ENCODE measurements at regions not wholly inside any gene's neighbourhood (a gene's known extent, or its start where the extent isn't known, plus 50 kb on each side); places are given as distances from the start of the nearest gene placed in this dataset.
"Not testable (repeated sequence)": the region's sequence is repeated elsewhere in the genome, so short reads cannot be mapped to it uniquely, and the experiment has no call there.

DNA sequence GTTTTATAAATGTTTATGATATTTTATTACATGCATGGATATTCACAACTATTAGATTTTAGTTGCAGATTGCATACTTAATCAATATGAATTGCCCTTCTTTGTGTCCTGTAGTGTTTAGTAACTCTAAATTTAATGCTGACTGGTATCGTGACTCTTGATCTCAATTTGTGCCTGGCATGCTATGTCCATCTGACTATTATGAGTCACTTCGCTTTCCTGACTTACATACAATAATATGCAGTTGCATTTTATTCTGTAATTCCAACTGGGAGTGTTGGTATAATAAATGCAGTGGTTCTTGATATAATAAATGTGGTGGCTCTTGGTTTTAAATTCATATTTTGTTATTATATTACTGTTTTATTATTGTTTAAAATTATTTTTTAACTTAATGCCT lies 277.5 kb downstream of the LIG4 start:
- Mint-ChIP-seq H3K36me3 (ENCODE audit: low read depth) (no peaks in the 10 kb centered on the region), H3K27ac (no peak overlapping the region), H3K4me3 (no peak overlapping the region), H3K9me3 (no peaks in the 10 kb centered on the region), H3K4me1 (no peaks in the 10 kb centered on the region), H3K27me3 (ENCODE audit: low read depth) (peaks cover 3% of the 10 kb centered on the region)
- TF ChIP-seq, protein P1, sequence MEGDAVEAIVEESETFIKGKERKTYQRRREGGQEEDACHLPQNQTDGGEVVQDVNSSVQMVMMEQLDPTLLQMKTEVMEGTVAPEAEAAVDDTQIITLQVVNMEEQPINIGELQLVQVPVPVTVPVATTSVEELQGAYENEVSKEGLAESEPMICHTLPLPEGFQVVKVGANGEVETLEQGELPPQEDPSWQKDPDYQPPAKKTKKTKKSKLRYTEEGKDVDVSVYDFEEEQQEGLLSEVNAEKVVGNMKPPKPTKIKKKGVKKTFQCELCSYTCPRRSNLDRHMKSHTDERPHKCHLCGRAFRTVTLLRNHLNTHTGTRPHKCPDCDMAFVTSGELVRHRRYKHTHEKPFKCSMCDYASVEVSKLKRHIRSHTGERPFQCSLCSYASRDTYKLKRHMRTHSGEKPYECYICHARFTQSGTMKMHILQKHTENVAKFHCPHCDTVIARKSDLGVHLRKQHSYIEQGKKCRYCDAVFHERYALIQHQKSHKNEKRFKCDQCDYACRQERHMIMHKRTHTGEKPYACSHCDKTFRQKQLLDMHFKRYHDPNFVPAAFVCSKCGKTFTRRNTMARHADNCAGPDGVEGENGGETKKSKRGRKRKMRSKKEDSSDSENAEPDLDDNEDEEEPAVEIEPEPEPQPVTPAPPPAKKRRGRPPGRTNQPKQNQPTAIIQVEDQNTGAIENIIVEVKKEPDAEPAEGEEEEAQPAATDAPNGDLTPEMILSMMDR (IDR thresholded peaks at IDR 0.05; ENCODE audit: unreplicated experiment in 3 of 3), result no peak

DNA sequence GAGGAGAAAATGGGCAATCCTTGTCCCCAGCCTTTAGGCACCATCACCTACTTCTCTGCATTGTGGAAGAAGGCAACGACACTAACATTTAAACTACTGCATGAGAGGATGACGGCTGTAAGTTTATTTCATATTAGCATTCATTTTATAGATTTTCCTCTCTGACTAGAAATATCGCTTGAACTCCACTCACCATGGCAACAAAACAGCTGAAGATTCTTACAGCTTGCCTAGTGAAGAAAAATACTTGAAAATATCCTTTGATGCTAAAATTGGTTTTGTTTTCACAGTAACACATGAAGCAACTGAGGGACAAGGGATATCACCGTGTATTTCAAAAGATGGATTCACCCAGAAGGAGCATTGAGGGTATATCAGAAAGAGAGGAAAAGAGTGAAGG lies 284.3 kb downstream of the LIG4 start:
- Mint-ChIP-seq H3K9me3 (peaks cover 3% of the 10 kb centered on the region), H3K27me3 (ENCODE audit: low read depth) (peaks cover 3% of the 10 kb centered on the region), H3K27ac (no peak overlapping the region), H3K4me1 (no peaks in the 10 kb centered on the region), H3K4me3 (no peak overlapping the region), H3K36me3 (ENCODE audit: low read depth) (no peaks in the 10 kb centered on the region)
- TF ChIP-seq, protein P1 (IDR thresholded peaks at IDR 0.05; ENCODE audit: unreplicated experiment in 3 of 3), result no peak

DNA sequence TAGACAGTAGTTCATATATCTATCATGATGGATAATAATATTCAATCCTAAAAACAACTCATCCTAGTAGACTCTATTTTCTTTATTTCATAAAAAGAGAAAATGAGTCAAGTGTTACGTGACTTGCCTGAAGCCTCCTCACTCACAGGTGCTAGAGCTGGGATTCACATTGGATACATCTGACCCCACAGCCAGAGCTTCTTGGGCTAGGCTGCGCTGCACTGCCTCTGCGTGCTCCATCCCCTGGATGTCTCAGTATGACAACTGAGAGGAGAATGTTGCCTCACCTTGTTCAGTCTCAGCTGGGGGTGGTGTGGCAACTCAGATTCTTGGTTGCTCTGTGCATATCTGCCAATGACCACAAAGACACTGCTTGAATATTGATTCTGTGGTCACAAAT lies 286.6 kb downstream of the LIG4 start:
- Mint-ChIP-seq H3K9me3 (peaks cover 3% of the 10 kb centered on the region), H3K27me3 (ENCODE audit: low read depth) (peaks cover 3% of the 10 kb centered on the region), H3K36me3 (ENCODE audit: low read depth) (no peaks in the 10 kb centered on the region), H3K27ac (no peak overlapping the region), H3K4me3 (no peak overlapping the region), H3K4me1 (no peaks in the 10 kb centered on the region)
- TF ChIP-seq, protein P1 (IDR thresholded peaks at IDR 0.05; ENCODE audit: unreplicated experiment in 3 of 3), result no peak

DNA sequence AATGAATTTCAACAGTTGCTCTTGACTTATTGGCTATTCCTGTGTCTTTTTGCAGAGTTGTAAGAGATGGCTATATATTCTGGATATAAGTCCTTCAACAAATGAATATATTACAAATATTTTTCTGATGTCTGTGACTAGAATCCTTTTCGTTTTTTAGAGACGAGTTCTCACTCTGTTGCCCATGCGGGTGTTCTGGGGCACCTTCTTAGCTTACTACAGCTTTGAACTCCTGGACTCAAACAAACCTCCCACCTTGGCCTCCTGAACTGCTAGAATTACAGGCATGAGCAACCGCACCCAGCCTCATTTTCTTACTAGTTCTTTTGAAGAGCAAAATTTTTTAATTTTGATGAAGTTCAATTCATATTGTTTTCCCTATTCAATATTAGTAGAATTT lies 287.8 kb downstream of the LIG4 start:
- no peaks in the 10 kb centered on the region for H3K4me1 Mint-ChIP-seq
- peaks cover 3% of the 10 kb centered on the region for H3K9me3 Mint-ChIP-seq
- H3K4me3 Mint-ChIP-seq, result no peak overlapping the region
- H3K27me3 Mint-ChIP-seq (ENCODE audit: low read depth), result peaks cover under 1% of the 10 kb centered on the region
- TF ChIP-seq, protein P1 (IDR thresholded peaks at IDR 0.05; ENCODE audit: unreplicated experiment in 3 of 3), result no peak
- H3K27ac Mint-ChIP-seq, result no peak overlapping the region
- no peaks in the 10 kb centered on the region for H3K36me3 Mint-ChIP-seq (ENCODE audit: low read depth)

DNA sequence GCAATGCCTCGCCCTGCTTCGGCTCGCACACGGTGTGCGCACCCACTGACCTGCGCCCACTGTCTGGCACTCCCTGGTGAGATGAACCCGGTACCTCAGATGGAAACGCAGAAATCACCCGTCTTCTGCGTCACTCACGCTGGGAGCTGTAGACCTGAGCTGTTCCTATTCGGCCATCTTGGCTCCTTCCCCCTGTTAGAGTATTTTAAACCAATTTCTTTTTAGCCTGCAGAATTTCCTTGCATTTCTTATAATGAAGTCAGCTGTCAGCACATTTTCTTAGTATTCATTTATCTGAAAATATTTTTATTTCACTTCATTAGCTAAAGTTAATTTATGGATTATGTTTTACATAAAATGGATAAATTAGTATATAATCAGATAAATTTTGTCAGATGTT lies 288.8 kb downstream of the LIG4 start:
- H3K4me3 Mint-ChIP-seq; H3K27ac Mint-ChIP-seq; H3K36me3 Mint-ChIP-seq (ENCODE audit: low read depth); H3K4me1 Mint-ChIP-seq; H3K27me3 Mint-ChIP-seq (ENCODE audit: low read depth); H3K9me3 Mint-ChIP-seq: not testable (repeated sequence)

DNA sequence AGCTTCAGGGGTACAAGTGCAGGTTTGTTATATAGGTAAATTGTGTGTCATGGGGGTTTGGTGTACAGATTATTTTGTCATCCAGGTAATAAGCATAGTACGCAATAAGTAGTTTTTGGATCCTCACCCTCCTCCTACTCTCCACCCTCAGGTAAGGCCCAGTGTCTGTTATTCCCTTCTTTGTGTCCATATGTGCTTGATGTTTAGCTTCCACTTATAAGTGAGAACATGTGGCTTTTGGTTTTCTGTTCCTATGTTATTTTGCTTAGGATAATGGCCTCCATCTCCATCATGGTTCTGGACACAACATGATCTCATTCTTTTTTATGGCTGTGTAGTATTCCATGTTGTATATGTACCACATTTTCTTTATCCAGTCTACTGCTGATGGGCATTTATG lies 298.4 kb downstream of the LIG4 start:
- not testable (repeated sequence) for H3K27me3 Mint-ChIP-seq (ENCODE audit: low read depth); H3K4me3 Mint-ChIP-seq; H3K9me3 Mint-ChIP-seq; H3K4me1 Mint-ChIP-seq; H3K27ac Mint-ChIP-seq; H3K36me3 Mint-ChIP-seq (ENCODE audit: low read depth)

DNA sequence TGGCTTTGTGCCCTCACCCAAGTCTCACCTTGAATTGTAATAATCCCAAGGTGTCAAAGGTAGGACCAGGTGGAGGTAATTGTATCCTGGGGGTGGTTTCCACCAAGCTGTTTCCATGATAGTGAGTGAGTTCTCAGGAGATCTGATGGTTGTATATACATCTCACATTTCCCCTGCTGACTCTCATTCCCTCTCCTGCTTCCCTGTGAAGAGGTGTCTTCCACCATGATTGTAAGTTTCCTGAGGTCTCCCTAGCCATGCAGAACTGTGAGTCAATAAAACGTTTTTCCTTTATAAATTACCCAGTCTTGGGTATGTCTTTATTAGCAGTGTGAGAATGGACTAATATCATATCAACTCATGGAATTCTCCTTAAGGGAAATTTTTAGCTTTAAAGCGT lies 302.6 kb downstream of the LIG4 start:
- H3K4me1 Mint-ChIP-seq, result no peaks in the 10 kb centered on the region
- H3K27ac Mint-ChIP-seq, result no peak overlapping the region
- H3K9me3 Mint-ChIP-seq, result no peaks in the 10 kb centered on the region
- TF ChIP-seq, protein P1 (IDR thresholded peaks at IDR 0.05; ENCODE audit: unreplicated experiment in 3 of 3), result no peak
- H3K27me3 Mint-ChIP-seq (ENCODE audit: low read depth), result no peaks in the 10 kb centered on the region
- no peak overlapping the region for H3K4me3 Mint-ChIP-seq
- no peaks in the 10 kb centered on the region for H3K36me3 Mint-ChIP-seq (ENCODE audit: low read depth)
